Tibial artery (tissue), 4 donors: ENCODE measurements at regions not wholly inside any gene's neighbourhood (a gene's known extent, or its start where the extent isn't known, plus 50 kb on each side); places are given as distances from the start of the nearest gene placed in this dataset.

Experiments used
- DNase-seq, 2 donors: peaks; one replicate each; pipeline ENCODE4 v3.0.0-alpha.2; 2019
- H3K27ac ChIP-seq, 2 donors: fragments of 200-600 bp; sonication (generic) in 1 of 2; 1 replicate in 1 of 2; 2 replicates in 1 of 2; pipeline ENCODE4 v1.5.1; 2018 to 2019; ENCODE audit warnings: mild to moderate bottlenecking in 1 of 2
- H3K27me3 ChIP-seq, 2 donors: fragments of 200-600 bp; sonication (generic) in 1 of 2; one replicate each; pipeline versions ENCODE4 v1.5.1 to v1.6.0; 2016 to 2019
- H3K36me3 ChIP-seq, 3 donors: fragments of 200-600 bp; sonication (generic) in 2 of 3; one replicate each; pipeline ENCODE4 v1.5.1; 2016 to 2019; ENCODE audit warnings: mild to moderate bottlenecking in 2 of 3
- H3K4me1 ChIP-seq, 4 donors: fragments of 200-600 bp; sonication (generic) in 2 of 4; 1 replicate in 3 of 4; 2 replicates in 1 of 4; pipeline ENCODE4 v1.5.1; 2016 to 2019
- H3K4me3 ChIP-seq, 2 donors: fragments of 200-600 bp; sonication (generic) in 1 of 2; 1 replicate in 1 of 2; 2 replicates in 1 of 2; pipeline ENCODE4 v1.5.1; 2018 to 2019; ENCODE audit warnings: mild to moderate bottlenecking in 2 of 2
- H3K9me3 ChIP-seq, 3 donors: fragments of 200-600 bp; sonication (generic) in 1 of 3; one replicate each; pipeline ENCODE4 v1.5.1; 2016 to 2019
- CTCF ChIP-seq, 2 experiments: fragments of 200-600 bp in 1 of 2; fragments of 450-650 bp in 1 of 2; IDR thresholded peaks; one replicate each; pipeline ENCODE4 v1.5.1; 2017 to 2019; ENCODE audit warnings: antibody characterized with exemption in 2 of 2, mild to moderate bottlenecking in 1 of 2, moderate library complexity in 1 of 2
- intact Hi-C: fragments of 100-400 bp; cut with DNase I; formaldehyde crosslinking; loops from one replicate; pipeline ENCODE4 v1.15.0; 2023; ENCODE audit warnings: low total_unique reads

GRCh38 chr7:20276705-20277472 lies 53.8 kb upstream of the ITGB8 start:
- no peak overlapping the region for H3K27ac ChIP-seq
- no peaks in the 10 kb centered on the region for H3K27me3 ChIP-seq
- no peak overlapping the region for H3K4me3 ChIP-seq
- DNase-seq, result no peak
- no peak for TF ChIP-seq CTCF (IDR thresholded peaks at IDR 0.05)
- no peaks in the 10 kb centered on the region for H3K36me3 ChIP-seq
- H3K9me3 ChIP-seq, result no peaks in the 10 kb centered on the region
- intact Hi-C loops, result no loop called here
- no peaks in the 10 kb centered on the region for H3K4me1 ChIP-seq

DNA sequence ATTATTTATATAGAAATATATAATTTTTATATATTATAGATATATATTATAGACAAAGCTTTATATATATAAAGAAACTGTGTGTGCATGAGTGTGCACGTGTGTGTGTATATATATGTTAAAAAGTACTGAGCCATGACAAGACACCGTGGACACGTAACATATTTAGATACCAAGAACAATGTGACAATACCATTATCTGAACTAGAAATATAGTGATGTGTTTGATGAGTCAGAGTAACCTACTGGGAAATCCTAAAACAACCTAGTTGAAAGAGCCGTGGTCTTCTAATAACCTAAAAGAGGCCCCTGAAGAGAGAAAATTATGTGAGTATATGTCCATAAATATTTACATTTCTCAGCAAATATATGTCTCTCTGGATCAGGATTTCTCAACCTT lies 50.7 kb upstream of the ITGB8 start:
- no peaks in the 10 kb centered on the region for H3K9me3 ChIP-seq
- H3K36me3 ChIP-seq, result no peaks in the 10 kb centered on the region
- H3K27me3 ChIP-seq, result no peaks in the 10 kb centered on the region
- intact Hi-C loops, result no loop called here
- H3K27ac ChIP-seq, result no peak overlapping the region
- no peak overlapping the region for H3K4me3 ChIP-seq
- no peak for TF ChIP-seq CTCF (IDR thresholded peaks at IDR 0.05)
- H3K4me1 ChIP-seq, result no peaks in the 10 kb centered on the region
- no peak for DNase-seq

DNA sequence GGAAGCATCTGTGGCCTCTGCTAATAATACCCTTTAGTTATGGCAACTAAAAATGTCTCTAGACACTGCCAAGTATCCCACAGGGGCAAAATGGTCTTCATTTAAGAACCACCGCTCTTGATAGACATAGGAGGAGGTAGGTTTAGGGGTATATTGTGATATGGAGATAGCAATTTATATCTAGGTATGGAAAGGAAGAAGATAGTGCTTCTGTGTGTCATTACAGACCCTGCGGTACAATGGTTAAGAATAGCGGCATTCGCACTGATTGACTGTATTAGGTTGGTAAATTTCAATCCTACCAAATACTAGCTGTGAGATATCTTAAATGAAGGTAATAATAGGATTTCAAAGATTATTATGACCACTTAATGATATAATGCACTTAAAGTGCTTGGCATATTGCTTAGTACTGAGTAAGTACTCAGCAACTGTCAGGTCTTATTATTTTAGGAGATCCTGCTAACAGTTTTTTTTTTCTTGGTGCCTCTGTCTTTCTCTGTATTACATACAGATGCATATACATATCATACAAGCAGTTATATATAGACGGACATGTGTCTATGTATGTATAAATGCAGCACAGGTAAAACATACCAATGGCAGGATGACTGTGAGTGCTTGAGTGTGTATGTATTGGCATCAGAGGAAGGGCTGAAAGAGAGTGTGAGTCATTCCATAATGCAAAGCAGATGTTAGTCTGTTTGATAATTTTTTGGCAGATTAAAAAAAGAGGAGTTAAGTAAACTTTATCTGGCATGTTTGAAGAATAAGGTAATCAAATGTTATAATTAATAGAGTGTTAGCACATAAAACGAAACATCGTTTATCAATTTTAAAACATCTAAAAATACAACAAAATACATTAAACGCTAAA lies 50.0 kb upstream of the ITGB8 start:
- DNase-seq, result no peak
- intact Hi-C loops, result no loop called here
- Histone ChIP-seq H3K27me3 (no peaks in the 10 kb centered on the region), H3K36me3 (no peaks in the 10 kb centered on the region), H3K4me3 (no peak overlapping the region), H3K4me1 (no peaks in the 10 kb centered on the region), H3K9me3 (no peaks in the 10 kb centered on the region), H3K27ac (no peak overlapping the region)
- no peak for TF ChIP-seq CTCF (IDR thresholded peaks at IDR 0.05)
